HG03108 (cell line): ENCODE measurements at regions not wholly inside any gene's neighbourhood (a gene's known extent, or its start where the extent isn't known, plus 50 kb on each side); places are given as distances from the start of the nearest gene placed in this dataset.
"Not testable (repeated sequence)": the region's sequence is repeated elsewhere in the genome, so short reads cannot be mapped to it uniquely, and the experiment has no call there.

ENCODE experiments used
- ATAC-seq: cut with Tn5 transposase; IDR thresholded peaks from one replicate; pipeline ENCODE4 v1.9.1; 2021; ENCODE audit warnings: moderate library complexity; ENCODE audit not compliant: unreplicated experiment

DNA sequence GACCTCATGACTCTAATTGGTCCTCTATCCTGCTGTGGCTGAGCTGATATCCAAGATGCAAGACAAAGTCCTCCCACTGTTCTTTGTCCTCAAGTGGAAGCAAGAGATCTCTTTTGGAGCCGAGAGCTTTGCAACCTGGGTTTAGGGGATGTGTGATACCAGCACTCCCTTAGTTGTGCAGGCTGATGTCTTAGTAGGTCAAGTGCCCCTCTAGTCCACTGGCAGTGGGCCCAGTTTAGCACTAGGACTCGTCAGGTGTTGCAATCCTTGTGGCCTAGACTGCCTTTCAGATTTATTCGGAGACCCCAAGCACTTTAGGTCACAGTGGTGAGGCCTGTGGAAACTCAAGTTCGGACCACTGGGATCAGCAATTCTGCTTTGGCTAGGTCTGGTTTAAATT, 64.0 kb downstream of the GPRASP3 start:
- ATAC-seq = no peak

DNA sequence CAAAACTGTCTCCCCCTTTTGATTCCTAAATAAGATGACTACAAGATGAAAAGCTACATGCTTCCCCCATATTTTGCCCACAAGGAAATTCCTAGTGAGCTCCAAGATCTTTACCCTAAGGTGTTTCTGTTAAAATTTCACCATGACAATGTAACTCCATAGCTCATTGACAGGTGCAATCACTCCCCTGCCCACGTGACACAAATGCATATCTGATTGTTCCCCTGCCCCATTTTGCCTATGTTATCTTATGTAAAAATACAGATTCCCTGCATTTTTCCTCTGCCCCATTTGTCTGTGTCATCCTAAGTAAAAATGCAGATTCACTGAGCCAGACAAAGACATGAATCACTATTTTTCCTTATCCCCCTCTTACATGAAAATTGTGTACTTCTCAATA, 66.7 kb downstream of the GPRASP3 start:
- ATAC-seq = no peak

DNA sequence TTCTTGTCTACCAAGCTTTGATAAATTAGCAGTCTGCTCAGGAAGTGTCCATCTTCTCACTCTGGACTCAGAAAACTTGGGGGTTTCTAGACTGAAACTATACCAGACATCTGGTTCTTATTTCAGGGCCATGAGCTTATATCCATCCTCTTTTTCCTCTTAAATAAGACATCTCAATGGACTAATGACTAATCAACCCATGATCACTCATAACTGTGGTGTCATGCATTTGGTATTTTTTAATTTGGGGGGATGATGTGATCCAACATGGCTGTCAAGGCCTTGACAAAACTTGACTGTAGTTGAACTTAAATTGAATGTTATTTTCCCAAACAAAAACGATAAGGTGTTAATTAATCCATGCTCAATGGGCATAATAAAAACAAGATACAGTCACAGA, 87.8 kb downstream of the GPRASP3 start:
- no peak for ATAC-seq

DNA sequence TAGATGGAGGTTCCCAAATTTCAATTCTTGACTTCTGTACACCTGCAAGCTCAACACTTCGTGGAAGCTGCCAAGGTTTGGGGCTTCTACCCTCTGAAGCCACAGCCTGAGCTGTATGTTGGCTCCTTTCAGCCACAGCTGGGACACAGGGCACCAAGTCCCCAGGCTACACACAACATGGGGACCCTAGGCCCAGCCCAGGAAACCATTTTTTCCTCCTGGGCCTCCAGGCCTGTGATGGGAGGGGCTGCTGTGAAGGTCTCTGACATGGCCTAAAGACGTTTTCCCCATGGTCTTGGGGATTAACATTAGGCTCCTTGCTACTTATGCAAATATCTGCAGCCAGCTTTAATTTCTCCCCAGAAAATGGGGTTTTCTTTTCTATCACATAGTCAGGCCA, 97.7 kb downstream of the GPRASP3 start:
- ATAC-seq = not testable (repeated sequence)

DNA sequence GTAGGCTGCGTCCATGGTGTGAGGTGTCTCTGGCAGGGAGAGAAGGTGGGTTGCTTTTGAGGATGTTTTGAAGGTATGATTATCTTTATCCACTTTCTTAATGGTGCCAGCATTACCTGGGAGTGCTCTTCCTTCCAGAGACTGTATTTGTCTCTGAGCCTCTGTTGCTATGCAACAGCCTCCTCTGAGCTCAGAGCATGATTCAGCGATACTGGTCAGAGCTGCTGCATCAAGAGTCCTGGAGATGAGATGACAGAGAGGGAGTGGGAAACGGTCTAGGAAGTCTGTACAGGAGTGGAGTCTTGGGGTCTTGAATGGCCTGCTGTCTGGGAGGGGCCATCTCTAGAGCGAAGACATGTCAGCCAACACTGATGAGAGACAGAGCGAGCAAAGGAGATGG, 104.4 kb upstream of the RAB40AL start:
- no peak for ATAC-seq

DNA sequence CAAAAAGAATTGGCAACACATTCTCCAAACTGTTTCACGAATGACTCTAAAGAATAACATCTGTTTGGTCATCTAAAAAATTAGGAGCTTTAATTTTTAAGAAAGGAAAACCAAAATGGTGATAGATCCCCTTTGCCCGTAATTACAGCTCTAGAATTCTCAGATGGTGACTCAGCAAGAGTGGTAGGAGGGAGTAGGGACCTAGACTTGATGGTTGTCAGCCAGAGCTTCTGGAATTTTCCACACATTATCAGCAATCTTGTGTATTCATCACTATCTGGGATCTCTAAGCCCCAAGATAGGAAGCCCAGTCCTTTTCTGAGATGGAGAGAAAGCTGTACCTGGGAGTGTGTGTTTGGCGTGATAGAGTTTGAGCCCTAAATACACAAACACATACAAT, 103.9 kb upstream of the RAB40AL start:
- no peak for ATAC-seq

DNA sequence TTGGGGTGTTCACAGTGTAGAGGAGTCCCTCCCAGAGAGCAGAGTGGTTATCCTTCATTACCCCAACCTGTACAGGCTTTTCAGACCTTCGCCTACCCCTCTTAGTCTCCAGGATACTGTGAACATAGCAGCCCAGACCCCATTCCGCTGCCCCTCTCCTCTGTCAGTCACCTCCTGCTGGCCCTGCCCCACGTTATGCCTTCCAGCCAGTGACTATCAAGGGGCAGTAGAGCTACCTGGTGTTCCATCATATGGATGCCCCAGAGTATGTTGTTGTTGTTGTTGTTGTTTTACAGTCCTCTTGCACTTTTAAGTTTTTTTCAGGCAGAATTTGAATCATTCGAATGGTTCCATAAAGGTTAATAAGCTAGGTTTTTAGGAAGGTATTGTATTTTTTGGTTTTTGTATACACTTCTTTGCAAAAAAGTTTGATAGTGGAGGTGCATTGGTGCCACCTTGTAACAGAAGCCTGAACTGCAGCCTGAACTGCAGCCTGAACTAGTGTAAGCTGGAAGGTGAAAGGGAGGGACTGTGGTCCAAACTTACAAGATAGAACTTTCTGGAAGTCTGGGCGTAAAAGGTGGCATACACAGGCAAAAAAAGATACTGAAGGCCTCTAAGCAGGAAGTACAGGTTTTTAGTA, 101.4 kb upstream of the RAB40AL start:
- no peak for ATAC-seq

DNA sequence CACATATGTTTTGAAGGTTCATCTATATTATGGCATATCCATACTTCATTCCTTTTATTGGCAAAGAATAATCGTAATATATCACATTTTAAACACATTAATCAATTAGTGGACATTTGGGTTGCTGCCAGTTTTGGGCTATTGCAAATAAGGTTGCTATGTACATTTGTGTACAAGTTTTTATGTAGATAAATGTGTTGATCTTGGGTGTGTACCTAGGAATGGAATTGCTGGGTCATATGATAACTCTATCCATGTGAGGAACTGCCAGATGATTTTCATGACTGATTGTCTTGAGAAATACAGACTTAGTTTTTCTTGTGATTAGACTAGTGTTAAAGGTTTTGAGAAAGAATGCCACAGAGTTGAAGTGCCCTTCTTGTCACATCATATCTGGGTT, 99.2 kb upstream of the RAB40AL start:
- no peak for ATAC-seq

DNA sequence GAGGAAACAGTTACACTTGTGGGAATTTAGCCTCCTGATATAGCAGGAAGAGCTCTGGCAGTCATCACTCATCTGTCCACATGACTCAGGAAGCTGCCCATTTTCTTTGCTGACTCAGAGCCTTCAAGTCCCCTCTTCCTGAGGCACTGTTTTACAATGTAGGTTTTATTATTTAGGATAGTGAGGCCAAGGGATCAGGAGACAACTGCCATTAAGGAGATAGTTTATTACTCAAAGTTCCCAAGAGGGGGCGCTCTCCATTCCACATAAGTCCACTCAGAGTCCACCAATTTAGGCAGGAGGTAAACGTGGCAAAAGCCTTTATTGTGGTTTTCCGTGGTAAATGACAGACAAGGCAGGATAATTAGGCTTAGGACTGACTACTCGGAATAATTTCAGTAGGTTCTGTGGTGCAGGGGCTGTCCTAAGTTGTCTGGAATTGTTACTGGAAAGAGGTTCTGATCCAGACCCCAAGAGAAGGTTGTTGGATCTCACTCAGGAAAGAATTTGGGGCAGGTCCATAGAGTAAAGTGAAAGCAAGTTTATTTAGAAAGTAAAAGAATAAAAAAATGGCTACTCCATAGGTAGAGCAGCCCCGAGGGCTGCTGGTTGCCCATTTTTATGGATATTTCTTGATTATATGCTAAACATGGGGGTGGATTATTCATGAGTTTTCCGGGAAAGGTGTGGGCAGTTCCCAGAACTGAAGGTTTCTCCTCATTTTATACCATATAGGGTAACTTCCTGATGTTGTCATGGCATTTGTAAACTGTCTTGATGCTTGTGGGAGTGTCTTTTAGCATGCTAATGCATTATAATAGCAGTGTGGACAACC, 96.0 kb upstream of the RAB40AL start:
- no peak for ATAC-seq

DNA sequence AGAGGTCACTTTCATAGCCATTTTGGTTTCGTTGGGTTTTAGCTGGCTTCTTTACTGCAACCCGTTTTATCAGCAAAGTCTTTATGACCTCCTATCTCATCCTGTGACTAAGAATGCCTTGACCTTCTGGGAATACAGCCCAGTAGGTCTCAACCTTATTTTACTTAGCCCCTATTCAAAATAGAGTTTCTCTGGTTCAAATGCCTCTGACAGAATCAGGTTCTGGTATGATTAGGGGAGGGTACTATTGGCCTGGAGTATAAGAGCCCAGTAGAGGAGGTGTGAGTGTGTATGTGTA, 95.4 kb upstream of the RAB40AL start:
- ATAC-seq = no peak

DNA sequence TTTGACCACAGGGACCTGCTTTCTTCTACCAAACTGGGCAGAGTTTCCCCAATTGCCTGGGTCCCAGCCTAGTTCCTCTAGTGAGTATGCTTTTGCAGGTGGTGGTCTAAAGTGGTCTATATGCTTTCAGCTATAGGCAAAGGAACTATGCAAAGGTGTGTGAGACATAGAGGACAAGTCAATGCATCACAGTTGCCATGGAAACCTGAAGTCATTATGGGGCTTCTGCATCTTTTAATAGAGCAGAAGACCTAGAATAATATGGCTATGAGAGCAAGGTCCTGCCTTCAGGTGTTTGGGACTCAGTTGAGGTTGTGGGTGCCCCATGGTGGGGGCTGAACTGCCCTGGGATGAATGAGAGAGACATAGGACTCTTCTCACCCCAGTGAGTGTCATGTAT, 92.1 kb upstream of the RAB40AL start:
- no peak for ATAC-seq

DNA sequence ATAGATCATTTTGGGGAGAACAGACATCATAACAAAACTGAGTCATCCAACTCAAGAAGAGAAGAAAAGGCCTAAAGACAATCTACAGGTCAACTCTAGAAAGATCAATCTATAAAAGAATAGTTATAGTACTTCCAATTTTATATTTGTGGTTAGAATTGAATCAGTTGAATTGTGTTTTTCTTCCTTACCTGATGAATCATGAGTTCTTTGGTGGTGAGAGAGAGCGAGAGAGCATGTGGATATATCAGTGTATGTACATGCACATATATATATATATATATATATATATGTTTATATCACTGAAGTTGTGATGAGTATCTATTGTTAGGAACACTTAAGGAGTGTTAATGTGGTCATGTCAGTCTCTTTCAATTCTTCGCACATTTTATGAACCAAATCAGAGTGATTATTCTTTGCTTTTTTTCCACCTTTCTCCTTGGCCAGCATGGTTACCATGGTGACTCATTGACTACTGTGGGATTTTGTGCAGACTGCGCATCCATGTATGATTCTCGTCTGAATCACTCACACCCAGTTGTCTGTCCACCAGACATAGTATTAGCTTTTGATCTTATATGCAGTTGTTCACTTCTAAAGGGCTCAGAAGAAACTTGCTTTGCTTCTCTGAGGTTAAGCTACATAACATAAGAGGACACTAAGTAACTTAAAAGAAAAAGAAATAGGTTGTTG, 90.4 kb upstream of the RAB40AL start:
- no peak for ATAC-seq

DNA sequence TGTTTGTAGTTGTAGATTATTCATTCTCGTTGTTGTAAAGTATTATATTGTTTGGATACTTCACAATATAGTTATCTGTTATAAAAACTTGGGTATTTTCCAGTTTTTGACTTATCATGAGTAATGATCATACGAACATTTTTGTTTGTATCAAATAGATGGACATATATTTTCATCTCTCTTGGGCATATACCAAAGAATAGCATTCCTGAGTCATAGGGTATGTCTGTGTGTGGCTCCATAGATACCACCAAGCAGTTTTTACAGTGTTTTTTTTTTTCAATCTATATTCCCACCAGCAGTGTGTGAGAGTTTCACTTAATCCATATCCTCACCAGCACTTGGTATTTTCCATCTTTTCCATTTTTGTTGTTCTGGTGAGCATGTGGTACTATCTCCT, 89.7 kb upstream of the RAB40AL start:
- ATAC-seq = no peak

DNA sequence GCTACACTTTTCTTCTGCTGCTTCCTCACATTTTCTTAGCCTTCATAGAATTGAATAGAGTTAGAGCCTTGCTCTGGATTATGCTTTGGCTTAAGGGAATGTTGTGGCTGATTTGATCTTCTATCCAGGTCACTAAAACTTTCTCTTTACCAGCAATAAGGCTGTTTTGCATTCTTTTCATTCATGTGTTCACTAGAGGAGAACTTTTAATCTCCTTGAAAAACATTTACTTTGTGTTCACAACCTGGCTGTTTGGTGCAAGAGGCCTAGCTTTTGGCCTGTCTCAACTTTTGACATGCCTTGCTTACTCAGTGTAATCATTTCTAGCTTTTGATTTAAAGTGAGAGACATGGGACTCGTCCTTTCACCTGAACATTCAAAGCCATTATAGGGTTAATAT, 87.7 kb upstream of the RAB40AL start:
- no peak for ATAC-seq

DNA sequence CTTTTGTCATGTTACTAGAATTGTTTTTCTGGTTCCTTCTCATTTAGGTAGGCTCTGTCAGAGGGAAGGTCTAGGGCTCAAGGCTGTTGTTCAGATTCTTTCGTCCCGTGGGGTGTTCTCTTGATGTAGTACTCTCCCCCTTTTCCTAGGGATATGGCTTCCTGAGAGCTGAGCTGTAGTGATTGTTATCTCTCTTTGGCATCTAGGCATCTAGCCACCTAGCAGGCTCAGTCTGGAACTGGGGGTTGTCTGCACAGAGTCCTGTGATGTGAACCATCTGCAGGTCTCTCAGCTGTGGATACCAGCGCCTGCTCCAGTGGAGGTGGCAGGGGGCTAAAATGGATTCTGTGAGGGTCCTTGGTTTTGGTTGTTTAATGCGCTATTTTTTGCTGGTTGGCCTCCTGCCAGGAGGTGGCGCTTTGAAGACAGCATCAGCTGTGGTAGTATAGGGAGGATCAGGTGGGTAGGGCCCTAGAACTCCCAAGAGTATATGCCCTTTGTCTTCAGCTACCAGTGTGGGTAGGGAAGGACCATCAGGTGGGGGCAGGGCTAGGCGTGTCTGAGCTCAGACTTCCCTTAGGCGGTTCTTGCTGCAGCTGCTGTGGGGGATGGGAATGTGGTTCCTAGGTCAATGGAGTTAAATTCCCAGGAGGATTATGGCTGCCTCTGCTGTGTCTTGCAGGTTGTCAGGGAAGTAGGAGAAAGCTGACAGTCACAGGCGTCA, 78.1 kb upstream of the RAB40AL start:
- ATAC-seq = not testable (repeated sequence)

DNA sequence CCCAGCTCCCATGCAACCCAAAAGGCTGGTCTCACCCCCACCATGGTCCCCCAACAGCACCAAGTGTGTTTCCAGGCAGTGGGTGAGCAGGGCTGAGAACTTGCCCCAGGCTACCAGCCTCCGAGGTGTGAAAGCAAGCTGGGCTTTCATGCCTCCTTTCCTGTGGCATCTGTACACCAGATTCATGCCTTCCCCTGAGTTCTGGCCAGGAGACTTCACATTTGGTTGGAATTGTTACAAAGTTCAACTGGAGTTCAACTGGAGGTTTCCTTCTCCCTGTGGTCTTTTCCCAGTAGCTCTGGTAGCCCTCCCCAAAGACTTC, 77.6 kb upstream of the RAB40AL start:
- no peak for ATAC-seq

DNA sequence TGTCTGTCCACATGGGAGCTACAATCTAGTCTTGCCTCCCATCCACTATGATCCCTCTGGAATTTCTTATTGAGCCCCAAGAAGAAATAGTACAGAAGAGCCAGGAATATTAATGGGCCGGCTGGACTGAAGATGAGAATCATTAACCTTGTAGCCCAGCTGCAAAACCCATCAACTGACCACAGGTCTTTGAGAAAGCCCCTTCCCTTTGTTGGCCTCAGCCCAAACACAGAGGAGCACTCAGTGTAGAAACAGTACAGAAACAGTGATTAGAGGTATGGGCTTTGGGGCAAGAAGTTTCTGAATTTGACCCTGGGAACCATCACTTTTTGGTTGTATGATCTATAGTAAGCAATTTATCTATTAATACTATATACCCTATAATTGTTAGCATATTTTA, 76.8 kb upstream of the RAB40AL start:
- ATAC-seq = no peak

DNA sequence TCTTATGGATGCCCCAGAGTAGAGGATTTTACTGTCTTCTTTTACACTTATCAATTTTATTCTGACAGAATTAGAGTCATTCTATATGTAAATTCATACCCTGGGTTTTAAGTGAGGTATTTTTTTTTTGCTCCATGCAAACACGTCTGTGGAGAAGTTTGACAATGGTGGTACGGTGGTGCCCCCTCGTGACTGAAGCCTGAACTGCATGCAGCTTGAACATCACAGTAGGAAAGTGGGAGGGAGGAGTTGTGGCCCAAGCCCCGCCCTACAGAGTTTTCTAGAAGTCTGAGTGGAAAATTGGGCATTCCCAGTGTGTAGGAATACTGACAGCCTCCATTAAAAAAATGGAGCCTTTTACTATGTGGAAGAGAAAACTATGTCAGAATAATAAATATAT, 73.3 kb upstream of the RAB40AL start:
- peak; percentile 75 for ATAC-seq

DNA sequence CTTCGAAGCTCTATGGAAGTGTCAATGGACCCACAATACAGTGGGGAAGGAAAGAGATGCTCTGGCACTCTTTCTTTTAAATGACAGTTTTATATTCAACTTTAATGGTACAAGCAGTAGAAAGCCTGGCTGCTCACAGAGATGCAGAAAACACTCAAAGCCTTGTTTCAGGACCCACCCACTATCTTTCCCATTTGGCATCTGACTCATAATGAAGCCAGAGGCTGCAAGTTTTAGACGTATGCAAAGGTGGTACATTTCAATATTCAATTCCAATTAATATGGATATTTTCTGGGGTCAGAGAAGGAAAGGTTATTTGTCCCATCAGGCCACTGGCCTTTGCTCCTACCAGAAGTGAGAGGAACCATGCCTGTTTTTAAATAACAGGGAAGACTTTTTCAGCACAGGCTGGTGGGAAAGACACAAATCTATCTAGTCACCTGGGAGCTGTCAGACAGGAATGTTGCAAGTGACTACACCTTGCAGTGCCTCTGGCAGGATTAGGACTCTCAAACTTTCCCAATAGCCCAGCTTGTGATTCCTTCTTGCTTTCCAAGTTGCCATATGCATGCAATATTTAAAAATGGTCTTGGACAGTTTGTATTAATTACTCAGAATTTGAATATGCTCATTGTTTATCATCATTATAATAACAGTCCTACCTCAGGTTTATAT, 70.0 kb upstream of the RAB40AL start:
- ATAC-seq = no peak

DNA sequence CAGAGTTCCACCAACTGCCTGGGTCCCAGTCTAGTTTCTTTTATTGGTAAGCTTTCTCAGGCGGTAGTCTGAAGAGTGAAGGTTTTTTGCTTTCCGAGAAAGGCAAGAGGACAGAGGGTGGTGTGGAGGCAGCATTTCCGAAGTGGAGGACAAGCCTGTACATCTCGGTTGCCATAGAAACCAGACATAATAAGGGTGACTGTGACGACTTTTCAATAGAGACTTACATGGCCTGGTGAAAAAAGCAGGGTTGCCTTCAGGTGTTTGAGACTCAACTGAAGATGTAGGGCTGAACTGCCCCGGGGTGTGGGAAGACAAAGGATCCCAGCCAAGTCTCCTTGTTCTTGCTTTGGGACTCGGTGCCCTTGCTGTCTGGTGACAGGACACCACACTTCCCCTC, 53.6 kb upstream of the RAB40AL start:
- ATAC-seq = no peak
